Stimulated activated CD4-positive, alpha-beta T cell treated with anti-CD3 and anti-CD28 coated beads, Interleukin-2, amount 100 ng/mL, for 48 hours (primary cell): ENCODE measurements at regions not wholly inside any gene's neighbourhood (a gene's known extent, or its start where the extent isn't known, plus 50 kb on each side); places are given as distances from the start of the nearest gene placed in this dataset.
"Not testable (repeated sequence)": the region's sequence is repeated elsewhere in the genome, so short reads cannot be mapped to it uniquely, and the experiment has no call there.

Experiments used
- DNase-seq, 2 donors: peaks; one replicate each; pipeline ENCODE4 v3.0.0-alpha.2; 2020

- DNase-seq: no peak
Observed at GRCh38 chr12:46711756-46712155, 114.0 kb downstream of the SLC38A4 start.

- DNase-seq: no peak
Observed at GRCh38 chr12:46710125-46710743, 115.6 kb downstream of the SLC38A4 start.

- DNase-seq: no peak
Observed at GRCh38 chr12:46702581-46703344, 123.0 kb downstream of the SLC38A4 start.

GRCh38 chr12:46701356-46701755, 124.4 kb downstream of the SLC38A4 start:
- no peak for DNase-seq

- DNase-seq: no peak
Observed at GRCh38 chr12:46699986-46700385, 125.8 kb downstream of the SLC38A4 start.

GRCh38 chr12:46698003-46698402, 127.8 kb downstream of the SLC38A4 start:
- no peak for DNase-seq

GRCh38 chr12:46693518-46693917, 132.3 kb downstream of the SLC38A4 start:
- no peak for DNase-seq

- no peak for DNase-seq
Observed at GRCh38 chr12:46693034-46693433, 132.8 kb downstream of the SLC38A4 start.

GRCh38 chr12:46692606-46693005, 133.2 kb downstream of the SLC38A4 start:
- no peak for DNase-seq

- no peak for DNase-seq
Observed at GRCh38 chr12:46686267-46686942, 139.4 kb downstream of the SLC38A4 start.

GRCh38 chr12:46684243-46684642, 141.6 kb downstream of the SLC38A4 start:
- not testable (repeated sequence) for DNase-seq

GRCh38 chr12:46682148-46682547, 143.6 kb downstream of the SLC38A4 start:
- no peak for DNase-seq

GRCh38 chr12:46680506-46680905, 145.3 kb downstream of the SLC38A4 start:
- DNase-seq: no peak

- no peak for DNase-seq
Observed at GRCh38 chr12:46679754-46680153, 146.0 kb downstream of the SLC38A4 start.

- no peak for DNase-seq
Observed at GRCh38 chr12:46678426-46678825, 147.4 kb downstream of the SLC38A4 start.

GRCh38 chr12:46677749-46678148, 148.0 kb downstream of the SLC38A4 start:
- DNase-seq: no peak

GRCh38 chr12:46676797-46677520, 148.8 kb downstream of the SLC38A4 start:
- DNase-seq: no peak

- DNase-seq: no peak
Observed at GRCh38 chr12:46676396-46676795, 149.4 kb downstream of the SLC38A4 start.

GRCh38 chr12:46675736-46676135, 150.1 kb downstream of the SLC38A4 start:
- no peak for DNase-seq

GRCh38 chr12:46674800-46675199, 151.0 kb downstream of the SLC38A4 start:
- no peak for DNase-seq

GRCh38 chr12:46674129-46674528, 151.7 kb downstream of the SLC38A4 start:
- no peak for DNase-seq

GRCh38 chr12:46671102-46671501, 154.7 kb downstream of the SLC38A4 start:
- DNase-seq: no peak

- no peak for DNase-seq
Observed at GRCh38 chr12:46670636-46671035, 155.2 kb downstream of the SLC38A4 start.
